IPS-18a (cell line): ENCODE measurements at regions not wholly inside any gene's neighbourhood (a gene's known extent, or its start where the extent isn't known, plus 50 kb on each side); places are given as distances from the start of the nearest gene placed in this dataset.
"Not testable (repeated sequence)": the region's sequence is repeated elsewhere in the genome, so short reads cannot be mapped to it uniquely, and the experiment has no call there.

Source experiments
- H3K27ac ChIP-seq: one replicate; pipeline ENCODE4 v1.5.1; 2013; ENCODE audit warnings: low read length
- H3K27me3 ChIP-seq: one replicate; pipeline ENCODE4 v1.6.1; 2013; ENCODE audit warnings: mild to moderate bottlenecking, low read length; ENCODE audit not compliant: control insufficient read depth, insufficient read depth
- H3K36me3 ChIP-seq: one replicate; pipeline ENCODE4 v1.6.1; 2013; ENCODE audit warnings: low read depth, low read length; ENCODE audit not compliant: control insufficient read depth
- H3K4me1 ChIP-seq: one replicate; pipeline ENCODE4 v1.6.1; 2013; ENCODE audit warnings: low read depth, low read length; ENCODE audit not compliant: control insufficient read depth
- H3K4me3 ChIP-seq: one replicate; pipeline ENCODE4 v1.5.1; 2013; ENCODE audit warnings: low read length
- H3K9ac ChIP-seq: one replicate; pipeline ENCODE4 v1.6.1; 2013; ENCODE audit warnings: mild to moderate bottlenecking, low read length, moderate library complexity
- H3K9me3 ChIP-seq: one replicate; pipeline ENCODE4 v1.6.1; 2013; ENCODE audit warnings: low read depth, low read length; ENCODE audit not compliant: control insufficient read depth

GRCh38 chr2:241997017-241997416 is 127.5 kb downstream of the RTP5 start:
- Histone ChIP-seq H3K27me3 (no peaks in the 10 kb centered on the region), H3K4me3 (no peak overlapping the region), H3K27ac (no peak overlapping the region), H3K4me1 (no peaks in the 10 kb centered on the region), H3K36me3 (no peaks in the 10 kb centered on the region), H3K9ac (no peak overlapping the region), H3K9me3 (no peaks in the 10 kb centered on the region)

DNA sequence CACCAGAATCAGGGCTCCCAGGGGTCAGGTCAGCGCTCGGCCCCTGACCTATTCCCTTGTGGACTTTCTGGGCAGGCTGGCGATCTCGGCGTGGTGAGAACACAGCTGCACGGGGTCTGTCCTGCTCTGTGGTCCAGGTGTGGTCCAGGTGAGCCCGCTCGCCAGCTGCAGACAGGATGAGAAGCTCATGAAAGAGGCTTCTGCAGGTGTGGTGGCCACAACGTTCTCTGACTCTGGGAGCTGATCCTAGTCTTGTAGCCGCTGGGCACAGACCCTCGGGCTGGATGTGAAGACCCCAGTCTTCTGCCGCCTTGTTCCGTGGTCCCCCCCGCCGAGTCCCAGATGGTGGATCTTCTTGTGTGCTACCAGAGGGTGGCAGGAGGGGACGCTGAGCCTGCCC is 129.7 kb downstream of the RTP5 start:
- Histone ChIP-seq H3K36me3 (no peaks in the 10 kb centered on the region), H3K9ac (no peak overlapping the region), H3K9me3 (no peaks in the 10 kb centered on the region), H3K27ac (no peak overlapping the region), H3K27me3 (no peaks in the 10 kb centered on the region), H3K4me1 (no peaks in the 10 kb centered on the region), H3K4me3 (no peak overlapping the region)

- Histone ChIP-seq H3K4me1 (no peaks in the 10 kb centered on the region), H3K36me3 (no peaks in the 10 kb centered on the region), H3K27ac (no peak overlapping the region), H3K9ac (no peak overlapping the region), H3K4me3 (no peak overlapping the region), H3K9me3 (peaks cover 3% of the 10 kb centered on the region), H3K27me3 (no peaks in the 10 kb centered on the region)
Measured at GRCh38 chr2:242001853-242002252, 132.3 kb downstream of the RTP5 start.

- H3K36me3 ChIP-seq: no peaks in the 10 kb centered on the region
- H3K9me3 ChIP-seq: peaks cover 6% of the 10 kb centered on the region
- H3K27me3 ChIP-seq: no peaks in the 10 kb centered on the region
- no peak overlapping the region for H3K4me3 ChIP-seq
- no peak overlapping the region for H3K27ac ChIP-seq
- H3K9ac ChIP-seq: no peak overlapping the region
- no peaks in the 10 kb centered on the region for H3K4me1 ChIP-seq
Measured at GRCh38 chr2:242002944-242003343, 133.4 kb downstream of the RTP5 start.

- Histone ChIP-seq H3K4me1 (no peaks in the 10 kb centered on the region), H3K27me3 (no peaks in the 10 kb centered on the region), H3K36me3 (no peaks in the 10 kb centered on the region), H3K9me3 (peaks cover 11% of the 10 kb centered on the region), H3K4me3 (no peak overlapping the region), H3K9ac (no peak overlapping the region), H3K27ac (no peak overlapping the region)
Measured at GRCh38 chr2:242004223-242004901, 134.8 kb downstream of the RTP5 start.

DNA sequence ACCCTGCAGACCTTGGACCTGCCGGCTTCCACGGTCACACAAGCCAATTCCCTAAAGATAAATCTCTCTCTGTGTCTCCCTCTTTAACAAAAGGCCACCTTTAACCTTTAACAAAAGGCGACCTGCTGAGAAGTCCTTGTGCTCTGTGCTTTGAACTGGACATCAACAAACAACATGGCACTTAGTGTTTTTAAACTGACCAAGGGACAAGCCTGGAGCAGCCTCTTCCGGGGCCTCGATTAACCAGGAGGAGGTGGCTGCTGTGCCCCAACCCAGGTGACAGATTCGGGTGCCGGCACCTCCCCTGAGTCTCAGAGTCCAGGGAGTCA is 135.3 kb downstream of the RTP5 start:
- Histone ChIP-seq H3K4me3 (no peak overlapping the region), H3K9me3 (peaks cover 13% of the 10 kb centered on the region), H3K9ac (no peak overlapping the region), H3K4me1 (no peaks in the 10 kb centered on the region), H3K27ac (no peak overlapping the region), H3K36me3 (no peaks in the 10 kb centered on the region), H3K27me3 (no peaks in the 10 kb centered on the region)

DNA sequence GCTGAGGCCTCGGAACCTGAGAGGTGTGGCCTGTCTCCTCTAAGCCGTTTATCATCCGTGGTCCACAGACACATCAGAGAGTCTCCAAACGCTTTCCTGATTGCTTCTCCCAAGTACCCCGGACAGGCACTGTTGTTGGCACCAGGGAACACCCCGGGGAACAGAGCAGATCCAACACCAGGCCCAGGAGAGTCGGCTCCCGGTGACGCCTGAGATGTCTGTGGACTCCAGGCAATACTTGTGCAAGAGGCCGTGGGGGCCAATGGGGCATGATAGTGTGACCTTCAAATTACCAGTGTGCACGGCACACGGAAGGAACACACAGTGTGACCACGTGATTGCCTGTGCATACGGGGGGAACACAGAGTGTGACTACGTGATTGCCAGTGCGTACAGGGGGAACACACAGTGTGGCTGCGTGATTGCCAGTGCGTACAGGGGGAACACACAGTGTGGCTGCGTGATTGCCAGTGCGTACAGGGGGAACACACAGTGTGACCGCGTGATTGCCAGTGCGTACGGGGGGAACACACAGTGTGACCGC is 136.6 kb downstream of the RTP5 start:
- not testable (repeated sequence) for H3K4me1 ChIP-seq, H3K27ac ChIP-seq, H3K9ac ChIP-seq, H3K4me3 ChIP-seq, H3K36me3 ChIP-seq, H3K27me3 ChIP-seq
- peaks cover 19% of the 10 kb centered on the region for H3K9me3 ChIP-seq

DNA sequence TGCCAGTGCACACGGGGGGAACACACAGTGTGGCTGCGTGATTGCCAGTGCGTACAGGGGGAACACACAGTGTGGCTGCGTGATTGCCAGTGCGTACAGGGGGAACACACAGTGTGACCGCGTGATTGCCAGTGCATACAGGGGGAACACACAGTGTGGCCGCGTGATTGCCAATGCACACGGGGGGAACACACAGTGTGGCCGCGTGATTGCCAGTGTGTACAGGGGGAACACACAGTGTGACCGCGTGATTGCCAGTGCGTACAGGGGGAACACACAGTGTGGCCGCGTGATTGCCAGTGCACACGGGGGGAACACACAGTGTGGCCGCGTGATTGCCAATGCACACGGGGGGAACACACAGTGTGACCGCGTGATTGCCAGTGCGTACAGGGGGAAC is 139.4 kb downstream of the RTP5 start:
- Histone ChIP-seq H3K4me3 (peak overlapping the region; percentile 0), H3K9me3 (peaks cover 19% of the 10 kb centered on the region)
- H3K27me3 ChIP-seq: not testable (repeated sequence)

GRCh38 chr2:242009846-242010245 is 140.3 kb downstream of the RTP5 start:
- H3K4me3 ChIP-seq, H3K4me1 ChIP-seq, H3K27ac ChIP-seq, H3K9ac ChIP-seq, H3K36me3 ChIP-seq, H3K27me3 ChIP-seq: not testable (repeated sequence)
- H3K9me3 ChIP-seq: peaks cover 19% of the 10 kb centered on the region

More for the DNA sequence above, 139.4 kb downstream of the RTP5 start:
- H3K9ac ChIP-seq, H3K36me3 ChIP-seq, H3K4me1 ChIP-seq, H3K27ac ChIP-seq: not testable (repeated sequence)

GRCh38 chr2:242010252-242011166 is 141.0 kb downstream of the RTP5 start:
- not testable (repeated sequence) for H3K9ac ChIP-seq, H3K27ac ChIP-seq, H3K4me1 ChIP-seq, H3K27me3 ChIP-seq, H3K36me3 ChIP-seq, H3K4me3 ChIP-seq
- peaks cover 19% of the 10 kb centered on the region for H3K9me3 ChIP-seq

GRCh38 chr2:242011167-242011513 is 141.6 kb downstream of the RTP5 start:
- no peak overlapping the region for H3K27ac ChIP-seq
- no peak overlapping the region for H3K9ac ChIP-seq
- no peaks in the 10 kb centered on the region for H3K4me1 ChIP-seq
- no peak overlapping the region for H3K4me3 ChIP-seq
- H3K9me3 ChIP-seq: peaks cover 17% of the 10 kb centered on the region
- H3K36me3 ChIP-seq: no peaks in the 10 kb centered on the region
- H3K27me3 ChIP-seq: no peaks in the 10 kb centered on the region

GRCh38 chr2:242011516-242011915 is 142.0 kb downstream of the RTP5 start:
- no peak overlapping the region for H3K9ac ChIP-seq
- peaks cover 15% of the 10 kb centered on the region for H3K9me3 ChIP-seq
- no peaks in the 10 kb centered on the region for H3K36me3 ChIP-seq
- no peak overlapping the region for H3K27ac ChIP-seq
- no peaks in the 10 kb centered on the region for H3K27me3 ChIP-seq
- no peaks in the 10 kb centered on the region for H3K4me1 ChIP-seq
- no peak overlapping the region for H3K4me3 ChIP-seq
